OCI-LY3 (cell line): ENCODE measurements at regions not wholly inside any gene's neighbourhood (a gene's known extent, or its start where the extent isn't known, plus 50 kb on each side); places are given as distances from the start of the nearest gene placed in this dataset.

ENCODE experiments used
- CTCF ChIP-seq: fragments of 200-600, 300-600 bp; sonication (generic); IDR thresholded peaks from 2 replicates; pipeline ENCODE4 v1.5.1; 2014; ENCODE audit warnings: antibody characterized with exemption, low read length, low read depth
- EZH2phosphoT487 ChIP-seq: fragments of 200-600 bp; shearing (Covaris generic); IDR thresholded peaks from 2 replicates; pipeline ENCODE4 v1.6.1; 2018; ENCODE audit warnings: antibody characterized with exemption, mixed run types, low read depth

- TF ChIP-seq EZH2phosphoT487 (no peak), CTCF (no peak)
These were observed 328.8 kb downstream of the MAN2A1 start for GRCh38 chr5:110018509-110018908.
